SK-N-SH treated with all-trans-retinoic acid at 6 μM for 48 hours (cell line): ENCODE measurements at regions not wholly inside any gene's neighbourhood (a gene's known extent, or its start where the extent isn't known, plus 50 kb on each side); places are given as distances from the start of the nearest gene placed in this dataset.

Source experiments
- PPARA ChIP-seq: fragments of 250-450 bp; sonication (Bioruptor Pico); IDR thresholded peaks from 2 replicates; pipeline ENCODE4 v1.5.0; 2020; ENCODE audit warnings: mild to moderate bottlenecking, borderline replicate concordance
- ZC3H10 ChIP-seq: fragments of 250-450 bp; sonication (Bioruptor Pico); IDR thresholded peaks from 2 replicates; pipeline ENCODE4 v1.5.1; 2021; ENCODE audit warnings: mild to moderate bottlenecking, moderate library complexity

- TF ChIP-seq ZC3H10 (CRISPR knock-in tag) (no peak), PPARA (CRISPR knock-in tag) (no peak)
These were observed 69.9 kb upstream of the CTBP2 start for GRCh38 chr10:125230251-125230650.
